WTC11 (cell line): ENCODE measurements at regions not wholly inside any gene's neighbourhood (a gene's known extent, or its start where the extent isn't known, plus 50 kb on each side); places are given as distances from the start of the nearest gene placed in this dataset.

Experiments
- ATAC-seq: fragments of 200-7000 bp; cut with Tn5 transposase; 2 replicates; pipeline ENCODE4 v1.10.0; 2021; ENCODE audit warnings: mild to moderate bottlenecking, moderate library complexity
- CTCF ChIA-PET: fragments of 300-600 bp; sonication (Branson Sonifier 250); formaldehyde crosslinking; loops from one replicate; lab custom pipeline; 2021; ENCODE audit warnings: antibody characterized with exemption; lab: Charles Lee
- POLR2A ChIA-PET: fragments of 350-600 bp; sonication (Branson Sonifier 250); formaldehyde crosslinking; loops from one replicate; lab custom pipeline; 2021; ENCODE audit warnings: antibody characterized with exemption; lab: Charles Lee
- DNase-seq: peaks from one replicate; pipeline ENCODE4 v3.0.0; 2021; ENCODE audit warnings: low spot score
- H3K27ac Mint-ChIP-seq: 2 replicates; pipeline ENCODE4 v1.8.0; 2021; ENCODE audit warnings: mixed read lengths
- H3K27me3 Mint-ChIP-seq: 2 replicates; pipeline ENCODE4 v1.8.0; 2021; ENCODE audit warnings: low read depth, mild to moderate bottlenecking, moderate library complexity, mixed read lengths
- H3K36me3 Mint-ChIP-seq: 2 replicates; pipeline ENCODE4 v1.8.0; 2021; ENCODE audit warnings: mixed read lengths
- H3K4me1 Mint-ChIP-seq: 2 replicates; pipeline ENCODE4 v1.8.0; 2022; ENCODE audit warnings: mixed read lengths
- H3K4me3 Mint-ChIP-seq: 2 replicates; pipeline ENCODE4 v1.8.0; 2021; ENCODE audit warnings: mild to moderate bottlenecking, moderate library complexity, mixed read lengths
- H3K9me3 Mint-ChIP-seq: 2 replicates; pipeline ENCODE4 v1.8.0; 2021; ENCODE audit warnings: mixed read lengths
- AFF4 ChIP-seq: sonication (generic); formaldehyde crosslinking; IDR thresholded peaks from 2 replicates; pipeline ENCODE4 v1.8.1; 2023; ENCODE audit warnings: mild to moderate bottlenecking, missing genetic modification reagents, borderline replicate concordance
- ATF1 ChIP-seq: sonication (generic); formaldehyde crosslinking; IDR thresholded peaks from 2 replicates; pipeline ENCODE4 v1.8.1; 2023; ENCODE audit warnings: mild to moderate bottlenecking, moderate library complexity, missing genetic modification reagents
- ATF2 ChIP-seq: sonication (generic); formaldehyde crosslinking; IDR thresholded peaks from 2 replicates; pipeline ENCODE4 v1.8.1; 2022; ENCODE audit warnings: low read depth, missing genetic modification reagents, borderline replicate concordance
- CREM ChIP-seq: sonication (generic); formaldehyde crosslinking; IDR thresholded peaks from 2 replicates; pipeline ENCODE4 v1.8.1; 2022; ENCODE audit warnings: mild to moderate bottlenecking, missing genetic modification reagents, moderate library complexity
- CTCF ChIP-seq: fragments of 200-600 bp; IDR thresholded peaks from 2 replicates; pipeline ENCODE4 v1.8.0; 2022; ENCODE audit warnings: antibody characterized with exemption
- E2F4 ChIP-seq: sonication (generic); formaldehyde crosslinking; IDR thresholded peaks from 2 replicates; pipeline ENCODE4 v1.8.1; 2022; ENCODE audit warnings: low read depth, mild to moderate bottlenecking, moderate library complexity, missing genetic modification reagents, borderline replicate concordance
- E2F5 ChIP-seq: sonication (generic); formaldehyde crosslinking; IDR thresholded peaks from 2 replicates; pipeline ENCODE4 v1.8.1; 2022; ENCODE audit warnings: mild to moderate bottlenecking, moderate library complexity, missing genetic modification reagents
- ELF4 ChIP-seq: sonication (generic); formaldehyde crosslinking; IDR thresholded peaks from 2 replicates; pipeline ENCODE4 v1.8.1; 2022; ENCODE audit warnings: low read depth, mild to moderate bottlenecking, moderate library complexity, missing genetic modification reagents
- ERG ChIP-seq: fragments of 250-450 bp; sonication (Bioruptor Pico); IDR thresholded peaks from 2 replicates; pipeline ENCODE4 v1.8.0; 2021; ENCODE audit warnings: mild to moderate bottlenecking
- GRHL2 ChIP-seq: fragments of 250-450 bp; sonication (Bioruptor Pico); IDR thresholded peaks from 2 replicates; pipeline ENCODE4 v1.8.0; 2022; ENCODE audit warnings: mild to moderate bottlenecking, moderate library complexity; ENCODE audit not compliant: insufficient replicate concordance, severe bottlenecking
- NFE2L1 ChIP-seq: sonication (generic); formaldehyde crosslinking; IDR thresholded peaks from 2 replicates; pipeline ENCODE4 v1.8.1; 2023; ENCODE audit warnings: missing genetic modification reagents
- NFYB ChIP-seq: sonication (generic); formaldehyde crosslinking; conservative IDR thresholded peaks from 2 replicates; pipeline ENCODE4 v1.8.0; 2022; ENCODE audit warnings: low read depth, missing genetic modification reagents
- OVOL2 ChIP-seq: fragments of 250-450 bp; sonication (Bioruptor Pico); IDR thresholded peaks from 2 replicates; pipeline ENCODE4 v1.9.0; 2021; ENCODE audit warnings: mild to moderate bottlenecking, borderline replicate concordance
- SMAD3 ChIP-seq: sonication (generic); formaldehyde crosslinking; IDR thresholded peaks from 2 replicates; pipeline ENCODE4 v1.8.0; 2022; ENCODE audit warnings: missing genetic modification reagents, mild to moderate bottlenecking, borderline replicate concordance
- SMAD4 ChIP-seq: sonication (generic); formaldehyde crosslinking; IDR thresholded peaks from 2 replicates; pipeline ENCODE4 v1.8.0; 2022; ENCODE audit warnings: mild to moderate bottlenecking, missing genetic modification reagents
- SP1 ChIP-seq: sonication (generic); formaldehyde crosslinking; conservative IDR thresholded peaks from 2 replicates; pipeline ENCODE4 v1.8.1; 2022; ENCODE audit warnings: missing genetic modification reagents
- TEAD4 ChIP-seq: sonication (generic); formaldehyde crosslinking; IDR thresholded peaks from 2 replicates; pipeline ENCODE4 v1.8.0; 2022; ENCODE audit warnings: mild to moderate bottlenecking, missing genetic modification reagents
- ZBTB21 ChIP-seq: sonication (generic); formaldehyde crosslinking; IDR thresholded peaks from 2 replicates; pipeline ENCODE4 v1.8.1; 2023; ENCODE audit warnings: mild to moderate bottlenecking, missing genetic modification reagents, borderline replicate concordance
- ZMAT4 ChIP-seq: fragments of 250-450 bp; sonication (Bioruptor Pico); IDR thresholded peaks from 2 replicates; pipeline ENCODE4 v1.9.0; 2021; ENCODE audit warnings: mild to moderate bottlenecking
- ZSCAN18 ChIP-seq: fragments of 250-450 bp; sonication (Bioruptor Pico); IDR thresholded peaks from 2 replicates; pipeline ENCODE4 v2.1.2; 2022; ENCODE audit warnings: mild to moderate bottlenecking, moderate library complexity

- no peak for TF ChIP-seq ATF2 (CRISPR knock-in tag)
- TF ChIP-seq ZSCAN18 = no peak
- TF ChIP-seq ZBTB21 = no peak
- TF ChIP-seq ATF1 (CRISPR knock-in tag) = no peak
- TF ChIP-seq E2F4 (CRISPR knock-in tag) = no peak
- no peak for TF ChIP-seq OVOL2 (CRISPR knock-in tag)
- TF ChIP-seq SMAD4 = no peak
- no peak for TF ChIP-seq ERG
These were observed 2371.8 kb downstream of the PCDH7 start (continued) for GRCh38 chr4:33091961-33092360.

- ATAC-seq (no peak), DNase-seq (no peak)
- Mint-ChIP-seq H3K27me3 (no peaks in the 10 kb centered on the region), H3K9me3 (peaks cover 6% of the 10 kb centered on the region; the same call in 1 of the 2 replicates), H3K36me3 (no peaks in the 10 kb centered on the region), H3K4me3 (no peak overlapping the region), H3K27ac (no peak overlapping the region), H3K4me1 (peaks cover 9% of the 10 kb centered on the region)
- CTCF ChIA-PET = no interaction called here
- POLR2A ChIA-PET = no interaction called here
- TF ChIP-seq ELF4 (CRISPR knock-in tag) (no peak), CTCF (no peak), AFF4 (CRISPR knock-in tag) (no peak), NFYB (CRISPR knock-in tag) (no peak), E2F5 (CRISPR knock-in tag) (no peak), ZMAT4 (no peak), GRHL2 (no peak), CREM (CRISPR knock-in tag) (no peak), NFE2L1 (no peak), SP1 (CRISPR knock-in tag) (no peak), TEAD4 (CRISPR knock-in tag) (no peak), SMAD3 (no peak), E2F4 (CRISPR knock-in tag) (no peak)
These were observed 2384.1 kb downstream of the PCDH7 start for GRCh38 chr4:33104273-33104672.
